Esophagus muscularis mucosa (tissue), 3 donors: ENCODE measurements at regions not wholly inside any gene's neighbourhood (a gene's known extent, or its start where the extent isn't known, plus 50 kb on each side); places are given as distances from the start of the nearest gene placed in this dataset.

Source experiments
- CTCF ChIP-seq, 3 experiments: fragments of 200-600 bp in 2 of 3; fragments of 450-650 bp in 1 of 3; sonication (generic) in 2 of 3; IDR thresholded peaks; one replicate each; pipeline ENCODE4 v1.5.1; 2017 to 2019; ENCODE audit warnings: antibody characterized with exemption in 3 of 3, mild to moderate bottlenecking in 2 of 3, moderate library complexity in 1 of 3
- POLR2A ChIP-seq: fragments of 450-650 bp; IDR thresholded peaks from one replicate; pipeline ENCODE4 v1.6.1; 2017; ENCODE audit warnings: antibody characterized with exemption, moderate library complexity, mild to moderate bottlenecking, low read depth

- no peak for TF ChIP-seq CTCF (IDR thresholded peaks at IDR 0.05)
- TF ChIP-seq POLR2A = no peak
Observed at GRCh38 chr22:27003297-27003696, 345.9 kb downstream of the MIAT start.
